Activated CD4-positive, alpha-beta memory T cell treated with anti-CD3 and anti-CD28 coated beads, Interleukin-2, amount 10 ng/mL, durations not matched to agents 7 days and 5 days (primary cell): ENCODE measurements at regions not wholly inside any gene's neighbourhood (a gene's known extent, or its start where the extent isn't known, plus 50 kb on each side); places are given as distances from the start of the nearest gene placed in this dataset.
"Not testable (repeated sequence)": the region's sequence is repeated elsewhere in the genome, so short reads cannot be mapped to it uniquely, and the experiment has no call there.

Source experiments
- CTCF ChIA-PET: fragments of 350-600 bp; sonication (Branson Sonifier 250); formaldehyde crosslinking; loops from one replicate; lab custom pipeline; 2021; ENCODE audit warnings: antibody characterized with exemption, inconsistent platforms; lab: Charles Lee
- POLR2A ChIA-PET: fragments of 350-600 bp; sonication (Branson Sonifier 250); formaldehyde crosslinking; loops from one replicate; lab custom pipeline; 2021; ENCODE audit warnings: antibody characterized with exemption; lab: Charles Lee
- DNase-seq: peaks from one replicate; pipeline ENCODE4 v3.0.0-alpha.2; 2020
- H3K27ac Mint-ChIP-seq: one replicate; pipeline ENCODE4 v1.8.0; 2021; ENCODE audit warnings: mild to moderate bottlenecking, mixed read lengths
- H3K27me3 Mint-ChIP-seq: one replicate; pipeline ENCODE4 v1.8.0; 2021; ENCODE audit warnings: mixed read lengths
- H3K36me3 Mint-ChIP-seq: one replicate; pipeline ENCODE4 v1.8.0; 2021; ENCODE audit warnings: low read depth, mixed read lengths
- H3K4me1 Mint-ChIP-seq: one replicate; pipeline ENCODE4 v1.8.0; 2021; ENCODE audit warnings: mixed read lengths
- H3K4me3 Mint-ChIP-seq: one replicate; pipeline ENCODE4 v1.8.0; 2021; ENCODE audit warnings: mild to moderate bottlenecking, mixed read lengths
- H3K9me3 Mint-ChIP-seq: one replicate; pipeline ENCODE4 v1.8.0; 2021; ENCODE audit warnings: mixed read lengths

DNA sequence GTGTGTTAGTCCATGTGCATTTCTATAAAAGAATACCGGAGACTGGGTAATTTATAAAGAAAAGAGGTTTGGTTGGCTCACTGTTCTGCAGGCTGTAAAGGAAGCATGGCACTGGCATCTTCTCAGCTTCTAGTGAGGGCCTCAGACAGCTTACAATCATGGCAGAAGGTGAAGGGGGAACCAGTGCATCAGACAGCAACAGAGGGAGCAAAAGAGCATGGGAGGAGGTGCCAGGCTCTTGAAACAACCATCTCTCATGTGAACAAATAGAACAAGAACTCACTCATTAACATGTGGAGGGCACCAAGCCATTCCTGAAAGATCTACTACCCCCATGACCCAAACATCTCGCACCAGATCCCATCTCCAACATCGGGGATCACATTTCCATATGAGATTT lies 89.2 kb upstream of the IL33 start:
- DNase-seq: no peak
- H3K9me3 Mint-ChIP-seq: no peaks in the 10 kb centered on the region
- no peaks in the 10 kb centered on the region for H3K4me1 Mint-ChIP-seq
- H3K36me3 Mint-ChIP-seq: no peaks in the 10 kb centered on the region
- ChIA-PET CTCF (no interaction called here), POLR2A (no interaction called here)
- no peak overlapping the region for H3K27ac Mint-ChIP-seq
- H3K27me3 Mint-ChIP-seq: peaks cover 19% of the 10 kb centered on the region
- H3K4me3 Mint-ChIP-seq: no peak overlapping the region

GRCh38 chr9:6123416-6123815 lies 92.2 kb upstream of the IL33 start:
- CTCF ChIA-PET: no interaction called here
- H3K4me3 Mint-ChIP-seq: no peak overlapping the region
- H3K27ac Mint-ChIP-seq: no peak overlapping the region
- POLR2A ChIA-PET: no interaction called here
- H3K27me3 Mint-ChIP-seq: peaks cover 12% of the 10 kb centered on the region
- H3K36me3 Mint-ChIP-seq: no peaks in the 10 kb centered on the region
- DNase-seq: no peak
- H3K4me1 Mint-ChIP-seq: no peaks in the 10 kb centered on the region
- H3K9me3 Mint-ChIP-seq: no peaks in the 10 kb centered on the region

GRCh38 chr9:6121707-6122106 lies 93.9 kb upstream of the IL33 start:
- no peak overlapping the region for H3K27ac Mint-ChIP-seq
- H3K27me3 Mint-ChIP-seq: peaks cover 9% of the 10 kb centered on the region
- DNase-seq: no peak
- ChIA-PET CTCF (interaction anchor here (1.2 kb wide), 1 partner anchor 68 kb away, joined by 3 read pairs; no protein-coding TSS in a partner anchor), POLR2A (no interaction called here)
- no peaks in the 10 kb centered on the region for H3K9me3 Mint-ChIP-seq
- no peaks in the 10 kb centered on the region for H3K36me3 Mint-ChIP-seq
- H3K4me1 Mint-ChIP-seq: no peaks in the 10 kb centered on the region
- no peak overlapping the region for H3K4me3 Mint-ChIP-seq

DNA sequence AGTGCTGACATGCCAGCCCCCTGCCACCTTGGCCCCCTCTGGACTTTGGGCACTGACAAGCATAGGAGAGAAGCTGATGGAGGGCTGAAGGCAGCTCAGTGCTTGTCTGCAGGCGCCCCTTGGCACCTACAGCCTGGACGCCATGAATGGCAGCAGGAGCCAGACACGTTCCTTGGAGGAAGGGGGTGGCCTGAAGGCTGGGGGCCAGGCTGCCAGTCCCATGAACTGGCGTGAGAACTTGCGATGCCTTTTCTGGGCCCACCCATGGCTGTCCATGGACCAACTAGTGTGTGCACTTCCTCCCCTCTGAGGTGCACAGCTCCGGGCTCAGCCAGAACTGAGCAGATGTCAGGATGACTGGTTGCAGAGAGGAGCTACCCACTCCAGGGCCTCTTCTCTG lies 99.0 kb upstream of the RANBP6 start:
- ChIA-PET CTCF (interaction anchor here (0.6 kb wide), 1 partner anchor 46 kb away, joined by 3 read pairs; no protein-coding TSS in a partner anchor), POLR2A (no interaction called here)
- DNase-seq: no peak
- Mint-ChIP-seq H3K27ac (no peak overlapping the region), H3K4me1 (no peaks in the 10 kb centered on the region), H3K9me3 (no peaks in the 10 kb centered on the region), H3K4me3 (no peak overlapping the region), H3K36me3 (no peaks in the 10 kb centered on the region), H3K27me3 (no peaks in the 10 kb centered on the region)

GRCh38 chr9:6113819-6114218 lies 98.4 kb upstream of the RANBP6 start:
- Mint-ChIP-seq H3K9me3 (no peaks in the 10 kb centered on the region), H3K27me3 (no peaks in the 10 kb centered on the region), H3K4me3 (no peak overlapping the region), H3K4me1 (no peaks in the 10 kb centered on the region), H3K27ac (no peak overlapping the region), H3K36me3 (no peaks in the 10 kb centered on the region)
- ChIA-PET POLR2A (no interaction called here), CTCF (no interaction called here)
- DNase-seq: no peak

- Mint-ChIP-seq H3K27me3 (no peaks in the 10 kb centered on the region), H3K4me1 (no peaks in the 10 kb centered on the region), H3K36me3 (no peaks in the 10 kb centered on the region), H3K4me3 (no peak overlapping the region), H3K9me3 (no peaks in the 10 kb centered on the region), H3K27ac (no peak overlapping the region)
- ChIA-PET CTCF (no interaction called here), POLR2A (no interaction called here)
- no peak for DNase-seq
Observed at GRCh38 chr9:6113312-6113711, 97.9 kb upstream of the RANBP6 start.

- Mint-ChIP-seq H3K4me3 (no peak overlapping the region), H3K9me3 (no peaks in the 10 kb centered on the region), H3K27me3 (no peaks in the 10 kb centered on the region), H3K36me3 (no peaks in the 10 kb centered on the region), H3K4me1 (no peaks in the 10 kb centered on the region), H3K27ac (no peak overlapping the region)
- DNase-seq: no peak
- ChIA-PET CTCF (no interaction called here), POLR2A (no interaction called here)
Observed at GRCh38 chr9:6109986-6110385, 94.6 kb upstream of the RANBP6 start.

DNA sequence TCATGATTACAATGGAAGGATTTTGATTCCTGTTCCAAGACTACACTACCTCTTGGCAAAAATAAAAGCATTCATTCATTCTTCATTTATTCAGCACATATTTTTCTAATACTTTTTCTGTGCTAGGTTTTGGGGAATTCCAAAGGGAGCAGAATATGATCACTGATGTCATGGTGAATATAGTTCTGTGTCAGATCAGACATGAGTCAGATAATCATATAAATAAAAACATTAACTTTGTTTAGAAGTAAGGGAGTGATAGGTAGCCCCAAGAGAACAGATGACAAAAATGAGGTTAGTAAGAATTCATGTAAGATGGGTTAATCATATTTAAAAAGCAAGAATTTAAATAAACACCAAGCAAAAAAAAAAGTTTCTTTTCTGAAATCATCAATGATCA lies 94.1 kb upstream of the RANBP6 start:
- Mint-ChIP-seq H3K36me3 (no peaks in the 10 kb centered on the region), H3K4me1 (no peaks in the 10 kb centered on the region), H3K9me3 (no peaks in the 10 kb centered on the region), H3K27ac (no peak overlapping the region), H3K4me3 (no peak overlapping the region), H3K27me3 (no peaks in the 10 kb centered on the region)
- no peak for DNase-seq
- ChIA-PET POLR2A (no interaction called here), CTCF (no interaction called here)

DNA sequence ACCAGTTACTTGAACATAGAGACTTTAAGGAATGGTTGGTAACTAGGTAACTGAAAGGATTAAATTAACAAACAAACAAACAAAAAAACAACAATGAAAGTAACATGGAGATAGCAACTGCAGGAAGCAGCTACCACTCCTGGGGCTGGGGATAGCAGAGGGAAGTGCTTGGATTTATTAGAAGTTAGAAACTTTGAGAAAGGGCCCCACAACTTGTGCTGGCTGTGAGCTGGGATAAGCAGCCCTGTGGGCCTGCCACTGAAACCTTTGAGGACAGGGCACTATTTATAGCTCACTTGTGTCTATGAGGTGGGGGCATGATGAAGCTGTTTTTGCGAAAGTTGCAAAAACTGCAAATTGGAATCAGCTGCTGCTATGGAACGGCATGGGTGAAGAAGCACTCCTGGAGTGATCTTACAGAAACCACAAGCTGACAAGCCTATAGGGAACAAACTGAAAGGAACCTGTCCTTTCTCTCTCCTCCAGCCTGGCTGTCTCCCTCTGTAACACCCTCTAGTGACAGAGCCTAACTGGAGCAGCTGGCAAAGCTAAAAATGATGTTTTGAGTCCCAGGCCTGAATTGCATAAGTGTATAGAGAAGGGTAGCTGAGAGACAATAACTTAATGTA lies 91.4 kb upstream of the RANBP6 start:
- DNase-seq: no peak
- ChIA-PET POLR2A (no interaction called here), CTCF (interaction anchor here (0.6 to 1.0 kb wide), 3 partner anchors 50 to 199 kb away, joined by 3 read pairs; no protein-coding TSS in a partner anchor)
- Mint-ChIP-seq H3K36me3 (no peaks in the 10 kb centered on the region), H3K9me3 (no peaks in the 10 kb centered on the region), H3K27ac (no peak overlapping the region), H3K4me3 (no peak overlapping the region), H3K27me3 (no peaks in the 10 kb centered on the region), H3K4me1 (peaks cover 4% of the 10 kb centered on the region)

GRCh38 chr9:6105738-6106137 lies 90.3 kb upstream of the RANBP6 start:
- no peak overlapping the region for H3K4me3 Mint-ChIP-seq
- CTCF ChIA-PET: no interaction called here
- no peaks in the 10 kb centered on the region for H3K36me3 Mint-ChIP-seq
- H3K4me1 Mint-ChIP-seq: peaks cover 4% of the 10 kb centered on the region
- no peak for DNase-seq
- POLR2A ChIA-PET: no interaction called here
- no peaks in the 10 kb centered on the region for H3K27me3 Mint-ChIP-seq
- no peak overlapping the region for H3K27ac Mint-ChIP-seq
- H3K9me3 Mint-ChIP-seq: no peaks in the 10 kb centered on the region

GRCh38 chr9:6104406-6104805 lies 89.0 kb upstream of the RANBP6 start:
- H3K36me3 Mint-ChIP-seq, H3K4me3 Mint-ChIP-seq, POLR2A ChIA-PET, DNase-seq, H3K4me1 Mint-ChIP-seq, H3K27ac Mint-ChIP-seq, H3K27me3 Mint-ChIP-seq, H3K9me3 Mint-ChIP-seq: not testable (repeated sequence)
- CTCF ChIA-PET: interaction anchor here (0.6 kb wide), 1 partner anchor 154 kb away, joined by 4 read pairs; no protein-coding TSS in a partner anchor

DNA sequence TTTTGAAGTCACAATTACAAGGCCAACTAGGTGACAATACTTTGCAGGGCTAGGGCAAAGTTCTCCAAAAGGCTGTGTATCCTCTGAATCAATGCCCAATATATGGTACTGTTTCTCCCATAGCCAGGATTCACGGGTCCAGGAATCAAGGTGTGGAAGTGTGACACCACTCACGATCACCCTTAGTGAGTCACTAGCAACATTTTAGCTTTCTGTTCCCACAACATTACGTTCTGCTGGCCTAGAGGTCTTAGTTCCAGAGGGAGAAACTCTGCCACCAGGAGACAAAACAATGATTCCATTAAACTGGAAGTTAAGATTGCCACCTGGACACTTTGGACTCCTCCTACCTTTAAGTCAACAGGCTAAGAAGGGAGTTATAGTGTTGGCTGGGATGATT lies 88.5 kb upstream of the RANBP6 start:
- H3K27me3 Mint-ChIP-seq, H3K36me3 Mint-ChIP-seq, H3K4me3 Mint-ChIP-seq, DNase-seq, H3K9me3 Mint-ChIP-seq, H3K4me1 Mint-ChIP-seq, H3K27ac Mint-ChIP-seq, POLR2A ChIA-PET: not testable (repeated sequence)
- CTCF ChIA-PET: interaction anchor here (0.6 kb wide), 1 partner anchor 153 kb away, joined by 4 read pairs; no protein-coding TSS in a partner anchor

DNA sequence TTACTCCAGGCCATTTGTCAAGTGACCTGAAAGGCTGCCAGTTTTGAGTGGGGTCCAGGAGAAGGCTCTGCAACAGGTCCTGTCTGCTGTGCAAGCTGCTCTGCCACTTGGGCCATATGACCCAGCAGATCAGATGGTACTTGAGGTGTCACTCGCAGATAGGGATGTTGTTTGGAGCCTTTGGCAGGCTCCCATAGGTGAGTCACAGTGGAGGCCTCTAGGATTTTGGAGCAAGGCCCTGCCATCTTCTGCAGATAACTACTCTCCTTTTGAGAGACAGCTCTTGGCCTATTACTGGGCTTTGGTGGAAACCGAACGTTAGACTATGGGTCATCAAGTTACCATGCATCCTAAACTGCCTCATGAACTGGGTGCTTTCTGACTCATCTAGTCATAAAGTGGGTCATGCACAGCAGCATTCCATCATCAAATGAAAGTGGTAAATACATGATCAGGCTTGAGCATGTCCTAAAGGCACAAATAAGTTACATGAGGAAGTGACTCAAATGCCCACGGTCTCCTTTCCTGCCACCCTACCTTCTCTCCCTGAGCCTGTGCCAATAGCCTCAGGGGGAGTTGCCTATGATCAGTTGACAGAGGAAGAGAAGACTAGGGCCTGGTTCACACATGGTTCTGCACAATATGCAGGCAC lies 87.0 kb upstream of the RANBP6 start:
- POLR2A ChIA-PET: not testable (repeated sequence)

DNA sequence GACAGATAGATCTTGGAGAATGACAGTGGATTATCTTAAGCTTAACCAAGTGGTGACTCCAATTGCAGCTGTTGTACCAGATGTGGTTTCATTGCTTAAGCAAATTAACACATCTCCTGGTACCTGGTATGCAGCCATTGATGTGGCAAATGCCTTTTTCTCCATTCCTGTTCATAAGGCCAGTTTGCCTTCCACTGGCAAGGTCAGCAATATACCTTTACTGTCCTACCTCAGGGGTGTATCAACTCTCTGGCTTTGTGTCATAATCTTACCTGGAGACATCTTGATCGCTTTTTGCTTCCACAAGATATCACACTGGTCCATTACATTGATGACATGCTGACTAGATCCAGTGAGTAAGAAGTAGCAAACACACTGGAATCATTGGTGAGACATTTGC lies 86.3 kb upstream of the RANBP6 start:
- not testable (repeated sequence) for H3K36me3 Mint-ChIP-seq

More for the DNA sequence above, 87.0 kb upstream of the RANBP6 start:
- H3K27me3 Mint-ChIP-seq, H3K36me3 Mint-ChIP-seq, CTCF ChIA-PET, H3K27ac Mint-ChIP-seq, H3K4me1 Mint-ChIP-seq, H3K9me3 Mint-ChIP-seq, DNase-seq, H3K4me3 Mint-ChIP-seq: not testable (repeated sequence)

More for the DNA sequence above, 86.3 kb upstream of the RANBP6 start:
- POLR2A ChIA-PET, H3K4me1 Mint-ChIP-seq, H3K27me3 Mint-ChIP-seq, H3K27ac Mint-ChIP-seq, DNase-seq, H3K9me3 Mint-ChIP-seq, H3K4me3 Mint-ChIP-seq, CTCF ChIA-PET: not testable (repeated sequence)
